GM12875 (cell line): ENCODE measurements at regions not wholly inside any gene's neighbourhood (a gene's known extent, or its start where the extent isn't known, plus 50 kb on each side); places are given as distances from the start of the nearest gene placed in this dataset.

Experiments used
- H3K4me3 ChIP-seq: one replicate; pipeline ENCODE4 v1.5.1; 2011; ENCODE audit warnings: low read depth, low read length, control low read depth
- CTCF ChIP-seq: IDR thresholded peaks from 2 replicates; pipeline ENCODE4 v1.5.1; 2011; ENCODE audit warnings: low read depth, mild to moderate bottlenecking, control low read depth, inconsistent platforms, low read length, moderate library complexity, borderline replicate concordance; ENCODE audit not compliant: insufficient read depth

DNA sequence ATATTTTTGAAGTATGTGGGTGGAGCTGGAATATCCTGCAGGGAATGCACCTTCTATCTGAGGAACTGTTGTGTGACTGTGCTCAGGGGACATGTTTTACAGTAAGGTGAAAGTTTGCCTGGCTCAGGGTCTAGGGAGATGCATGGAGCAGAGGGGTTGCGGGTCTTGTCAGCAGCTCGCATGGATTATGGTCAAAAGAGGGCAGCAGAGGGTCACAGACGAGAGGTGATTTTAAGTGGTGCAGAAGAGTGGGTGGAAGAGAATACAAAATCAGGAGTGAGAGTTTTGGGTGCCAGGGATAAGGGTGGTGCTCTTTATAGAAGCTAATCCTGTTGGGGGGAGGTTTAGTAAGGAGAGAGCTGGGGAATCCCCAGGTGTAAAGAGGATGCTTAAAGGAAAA lies 53.5 kb upstream of the GRIN3A start:
- H3K4me3 ChIP-seq = no peak overlapping the region
- peak; percentile 46; the same call in 1 of the 2 replicates for TF ChIP-seq CTCF

DNA sequence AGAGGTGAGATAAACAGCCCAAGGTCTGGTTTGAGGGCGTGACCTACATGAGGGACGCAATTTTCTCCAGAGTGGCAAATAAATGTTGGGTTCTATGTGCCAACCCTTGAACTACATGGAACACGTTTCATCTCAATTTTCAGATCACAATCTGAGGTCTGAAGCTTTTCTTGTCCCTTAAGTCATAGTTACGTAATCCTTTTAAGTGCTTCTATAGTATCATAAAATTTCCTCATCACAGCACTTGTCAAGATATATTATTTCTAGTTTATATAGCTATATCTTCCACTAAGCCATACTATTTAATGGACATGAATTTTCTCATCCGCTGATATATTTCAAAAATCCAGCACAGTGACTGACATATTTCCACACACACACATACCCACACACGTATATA lies 53.1 kb upstream of the GRIN3A start:
- no peak for TF ChIP-seq CTCF
- H3K4me3 ChIP-seq = no peak overlapping the region
